HFFc6 (cell line): ENCODE measurements at regions not wholly inside any gene's neighbourhood (a gene's known extent, or its start where the extent isn't known, plus 50 kb on each side); places are given as distances from the start of the nearest gene placed in this dataset.

Source experiments
- DNase-seq: peaks from one replicate; pipeline ENCODE4 v3.0.0-alpha.2; 2018
- H3K27ac Mint-ChIP-seq: 2 replicates; pipeline ENCODE4 v1.8.0; 2020; ENCODE audit warnings: mild to moderate bottlenecking, mixed read lengths
- H3K27me3 Mint-ChIP-seq: 2 replicates; pipeline ENCODE4 v1.8.0; 2021; ENCODE audit warnings: mild to moderate bottlenecking, moderate library complexity, mixed read lengths; ENCODE audit not compliant: insufficient read depth
- H3K36me3 Mint-ChIP-seq: 2 replicates; pipeline ENCODE4 v1.8.0; 2021; ENCODE audit warnings: low read depth, mixed read lengths
- H3K4me1 Mint-ChIP-seq: 2 replicates; pipeline ENCODE4 v1.8.0; 2020; ENCODE audit warnings: low read depth, mixed read lengths
- H3K4me3 Mint-ChIP-seq: 2 replicates; pipeline ENCODE4 v1.8.0; 2020; ENCODE audit warnings: mild to moderate bottlenecking, moderate library complexity, mixed read lengths
- H3K9me3 Mint-ChIP-seq: 2 replicates; pipeline ENCODE4 v1.8.0; 2020; ENCODE audit warnings: mild to moderate bottlenecking, mixed read lengths
- CTCF ChIP-seq: fragments of 200-600 bp; sonication (generic); IDR thresholded peaks from 2 replicates; pipeline ENCODE4 v1.5.0; 2021; ENCODE audit warnings: antibody characterized with exemption, mild to moderate bottlenecking

- DNase-seq, result peak; percentile 13
- Mint-ChIP-seq H3K27me3 (peaks cover 13% of the 10 kb centered on the region), H3K4me1 (peaks cover 46% of the 10 kb centered on the region), H3K4me3 (no peak overlapping the region), H3K27ac (no peak overlapping the region), H3K9me3 (peaks cover 9% of the 10 kb centered on the region), H3K36me3 (peaks cover 8% of the 10 kb centered on the region)
- no peak for TF ChIP-seq CTCF
These were observed 318.8 kb downstream of the ACTL7B start for GRCh38 chr9:108536836-108537601.

- Mint-ChIP-seq H3K27ac (no peak overlapping the region), H3K9me3 (peaks cover 9% of the 10 kb centered on the region), H3K4me1 (peaks cover 46% of the 10 kb centered on the region), H3K36me3 (peaks cover 8% of the 10 kb centered on the region), H3K4me3 (no peak overlapping the region), H3K27me3 (peaks cover 15% of the 10 kb centered on the region)
- no peak for DNase-seq
- TF ChIP-seq CTCF, result peak; percentile 77
These were observed 320.3 kb downstream of the ACTL7B start for GRCh38 chr9:108535526-108535925.

GRCh38 chr9:108534741-108535140, 321.0 kb downstream of the ACTL7B start:
- Mint-ChIP-seq H3K4me3 (peak overlapping the region; percentile 49), H3K4me1 (peaks cover 46% of the 10 kb centered on the region), H3K27me3 (peaks cover 11% of the 10 kb centered on the region)

GRCh38 chr9:108530141-108530540, 325.6 kb downstream of the ACTL7B start:
- peaks cover 15% of the 10 kb centered on the region for H3K4me1 Mint-ChIP-seq

More at GRCh38 chr9:108534741-108535140, 321.0 kb downstream of the ACTL7B start:
- peaks cover 9% of the 10 kb centered on the region for H3K9me3 Mint-ChIP-seq
- H3K36me3 Mint-ChIP-seq, result peaks cover 8% of the 10 kb centered on the region
- DNase-seq, result peak; percentile 82
- no peak for TF ChIP-seq CTCF
- H3K27ac Mint-ChIP-seq, result peak overlapping the region; percentile 71

DNA sequence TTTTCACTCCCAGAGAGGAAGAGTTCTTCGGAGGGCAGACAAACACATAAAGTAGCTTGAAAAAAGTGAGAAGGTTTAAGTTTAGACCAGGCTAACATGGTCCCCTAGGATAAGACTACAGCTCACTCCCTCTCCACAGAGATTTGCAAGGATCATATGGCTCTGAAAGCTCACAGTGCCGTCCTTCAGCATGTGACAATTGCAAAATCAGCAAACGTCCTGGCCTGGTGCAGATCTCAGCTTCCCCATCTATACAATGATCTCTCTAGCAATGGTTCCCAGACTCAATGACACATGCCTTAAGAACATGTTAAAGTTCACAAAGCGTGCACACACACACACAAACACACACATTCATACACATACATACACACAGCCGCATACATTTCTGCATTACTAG, 327.6 kb downstream of the ACTL7B start:
- no peak for TF ChIP-seq CTCF
- no peaks in the 10 kb centered on the region for H3K4me1 Mint-ChIP-seq
- H3K36me3 Mint-ChIP-seq, result no peaks in the 10 kb centered on the region; the same call in 1 of the 2 replicates
- no peaks in the 10 kb centered on the region; the same call in 1 of the 2 replicates for H3K9me3 Mint-ChIP-seq
- H3K27ac Mint-ChIP-seq, result no peak overlapping the region; the same call in 1 of the 2 replicates
- H3K4me3 Mint-ChIP-seq, result no peak overlapping the region
- DNase-seq, result no peak
- peaks cover 21% of the 10 kb centered on the region for H3K27me3 Mint-ChIP-seq

More at GRCh38 chr9:108530141-108530540, 325.6 kb downstream of the ACTL7B start:
- Mint-ChIP-seq H3K27ac (no peak overlapping the region), H3K4me3 (no peak overlapping the region), H3K9me3 (peaks cover 9% of the 10 kb centered on the region), H3K36me3 (peaks cover 8% of the 10 kb centered on the region), H3K27me3 (peaks cover 23% of the 10 kb centered on the region)
- no peak for DNase-seq
- TF ChIP-seq CTCF, result no peak
